ENCODE measurements at regions not wholly inside any gene's neighbourhood (a gene's known extent, or its start where the extent isn't known, plus 50 kb on each side); places are given as distances from the start of the nearest gene placed in this dataset.

- H3K27ac ChIP-seq (ENCODE audit: low read depth, low read length, poor library complexity, severe bottlenecking), result no peak overlapping the region
- no peak overlapping the region for H3K4me3 ChIP-seq (ENCODE audit: low read depth, low read length, poor library complexity, severe bottlenecking)
- intact Hi-C loops (cut with micrococcal nuclease; ENCODE audit: unreplicated experiment), result no loop called here
- no peaks in the 10 kb centered on the region for H3K9me3 ChIP-seq (ENCODE audit: low read depth, low read length, poor library complexity, severe bottlenecking)
- no peaks in the 10 kb centered on the region for H3K4me1 ChIP-seq (ENCODE audit: insufficient read depth, low read length, poor library complexity, severe bottlenecking)
- DNase-seq (ENCODE audit: low spot score), result no peak
- POLR2A ChIA-PET (ENCODE audit: low non-redundant PET), result no interaction called here
- no peaks in the 10 kb centered on the region for H3K36me3 ChIP-seq (ENCODE audit: insufficient read depth, low read length, poor library complexity, severe bottlenecking)
- H3K27me3 ChIP-seq (replicated peaks; ENCODE audit: insufficient read depth, low read depth, low read length, poor library complexity), result peaks cover 5% of the 10 kb centered on the region
- no TSS peak for BruUV-seq (replicated peaks)
- CTCF ChIA-PET, result no interaction called here
- TF ChIP-seq CTCF (conservative IDR thresholded peaks at IDR 0.05; ENCODE audit: low read depth, low read length) (no peak), EZH2 (IDR thresholded peaks at IDR 0.05; ENCODE audit: borderline replicate concordance, low read depth, low read length, poor library complexity, severe bottlenecking) (no peak)
Measured at GRCh38 chr3:180820400-180820799, 92.1 kb upstream of the FXR1 start.

DNA sequence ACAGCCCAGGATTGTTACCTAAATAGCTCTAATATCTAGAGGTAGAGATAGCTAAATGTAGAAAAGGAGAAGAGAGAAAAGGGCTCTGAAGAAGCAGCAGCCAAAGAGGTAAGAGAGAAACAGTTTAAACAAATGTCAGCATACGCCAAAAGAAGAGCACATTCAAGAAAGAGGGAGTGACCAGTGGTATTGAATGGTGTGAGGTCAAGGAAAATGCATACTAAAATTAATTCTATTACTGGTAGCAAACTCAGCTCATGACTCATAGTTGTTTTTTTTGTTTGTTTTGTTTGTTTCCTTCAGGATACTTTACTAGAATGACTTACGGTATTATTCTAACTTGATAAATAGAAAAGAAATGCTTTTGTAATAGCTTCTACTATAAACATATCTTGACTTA is 86.5 kb upstream of the FXR1 start:
- Histone ChIP-seq H3K27ac (ENCODE audit: low read depth, low read length, poor library complexity, severe bottlenecking) (no peak overlapping the region), H3K4me3 (ENCODE audit: low read depth, low read length, poor library complexity, severe bottlenecking) (no peak overlapping the region), H3K9me3 (ENCODE audit: low read depth, low read length, poor library complexity, severe bottlenecking) (no peaks in the 10 kb centered on the region), H3K36me3 (ENCODE audit: insufficient read depth, low read length, poor library complexity, severe bottlenecking) (no peaks in the 10 kb centered on the region), H3K27me3 (replicated peaks; ENCODE audit: insufficient read depth, low read depth, low read length, poor library complexity) (no peaks in the 10 kb centered on the region), H3K4me1 (ENCODE audit: insufficient read depth, low read length, poor library complexity, severe bottlenecking) (no peaks in the 10 kb centered on the region)
- no peak for DNase-seq (ENCODE audit: low spot score)
- CTCF ChIA-PET, result interaction anchor here (0.6 kb wide), 1 partner anchor 87 kb away, joined by 7 read pairs; the partner anchor contains the start of gene FXR1
- intact Hi-C loops (cut with micrococcal nuclease; ENCODE audit: unreplicated experiment), result no loop called here
- BruUV-seq (replicated peaks), result no TSS peak
- TF ChIP-seq CTCF (conservative IDR thresholded peaks at IDR 0.05; ENCODE audit: low read depth, low read length) (no peak), EZH2 (IDR thresholded peaks at IDR 0.05; ENCODE audit: borderline replicate concordance, low read depth, low read length, poor library complexity, severe bottlenecking) (no peak)
- POLR2A ChIA-PET (ENCODE audit: low non-redundant PET), result no interaction called here

- Histone ChIP-seq H3K27ac (ENCODE audit: low read depth, low read length, poor library complexity, severe bottlenecking) (no peak overlapping the region), H3K9me3 (ENCODE audit: low read depth, low read length, poor library complexity, severe bottlenecking) (no peaks in the 10 kb centered on the region), H3K4me3 (ENCODE audit: low read depth, low read length, poor library complexity, severe bottlenecking) (no peak overlapping the region), H3K27me3 (replicated peaks; ENCODE audit: insufficient read depth, low read depth, low read length, poor library complexity) (peaks cover 2% of the 10 kb centered on the region), H3K4me1 (ENCODE audit: insufficient read depth, low read length, poor library complexity, severe bottlenecking) (no peaks in the 10 kb centered on the region), H3K36me3 (ENCODE audit: insufficient read depth, low read length, poor library complexity, severe bottlenecking) (no peaks in the 10 kb centered on the region)
- BruUV-seq (replicated peaks), result no TSS peak
- ChIA-PET CTCF (no interaction called here), POLR2A (ENCODE audit: low non-redundant PET) (no interaction called here)
- DNase-seq (ENCODE audit: low spot score), result no peak
- intact Hi-C loops (cut with micrococcal nuclease; ENCODE audit: unreplicated experiment), result no loop called here
- no peak for TF ChIP-seq CTCF (conservative IDR thresholded peaks at IDR 0.05; ENCODE audit: low read depth, low read length)
- TF ChIP-seq EZH2 (IDR thresholded peaks at IDR 0.05; ENCODE audit: borderline replicate concordance, low read depth, low read length, poor library complexity, severe bottlenecking), result no peak
Measured at GRCh38 chr3:180827171-180827570, 85.3 kb upstream of the FXR1 start.

Data from A673 (cell line).